Liver (tissue), 3 donors: ENCODE measurements at regions not wholly inside any gene's neighbourhood (a gene's known extent, or its start where the extent isn't known, plus 50 kb on each side); places are given as distances from the start of the nearest gene placed in this dataset.
A peak's percentile ranks its signal among the peaks of the same experiment; 100 is the strongest.
"Not testable (repeated sequence)": the region's sequence is repeated elsewhere in the genome, so short reads cannot be mapped to it uniquely, and the experiment has no call there.

Experiments
- FOXA1 ChIP-seq: IDR thresholded peaks from 2 replicates; pipeline ENCODE4 v1.6.1; 2016; ENCODE audit warnings: antibody characterized with exemption
- GABPA ChIP-seq, 2 donors: IDR thresholded peaks in 1 of 2; conservative IDR thresholded peaks in 1 of 2; 2 replicates each; pipeline ENCODE4 v1.6.1; 2016; ENCODE audit warnings: antibody characterized with exemption in 2 of 2, mild to moderate bottlenecking in 1 of 2, moderate library complexity in 1 of 2
- HNF4A ChIP-seq, 2 donors: conservative IDR thresholded peaks; 2 replicates each; pipeline ENCODE4 v1.6.1; 2016; ENCODE audit warnings: antibody characterized with exemption in 2 of 2, mild to moderate bottlenecking in 2 of 2
- JUND ChIP-seq, 2 donors: IDR thresholded peaks; 2 replicates each; pipeline ENCODE4 v1.6.1; 2016; ENCODE audit warnings: antibody characterized with exemption in 2 of 2
- NR2F2 ChIP-seq: IDR thresholded peaks from 2 replicates; pipeline ENCODE4 v1.6.1; 2016; ENCODE audit warnings: antibody characterized with exemption
- RAD21 ChIP-seq, 2 donors: IDR thresholded peaks; 2 replicates each; pipeline ENCODE4 v1.6.1; 2016; ENCODE audit warnings: antibody characterized with exemption in 2 of 2, mild to moderate bottlenecking in 2 of 2
- SP1 ChIP-seq: IDR thresholded peaks from 2 replicates; pipeline ENCODE4 v1.6.1; 2018; ENCODE audit warnings: antibody characterized with exemption, mild to moderate bottlenecking
- TAF1 ChIP-seq: conservative IDR thresholded peaks from 2 replicates; pipeline ENCODE4 v1.6.1; 2016; ENCODE audit warnings: antibody characterized with exemption, mild to moderate bottlenecking
- YY1 ChIP-seq: IDR thresholded peaks from 2 replicates; pipeline ENCODE4 v1.6.1; 2016; ENCODE audit warnings: antibody characterized with exemption, mild to moderate bottlenecking
- TF ChIP-seq, protein P1 (sequence below): fragments of 150-350 bp; IDR thresholded peaks from 2 replicates; pipeline ENCODE4 v1.5.1; 2017; ENCODE audit warnings: improper control_type of control experiment, low read depth, low read length; ENCODE audit not compliant: missing input control
- TF ChIP-seq, protein P2 (sequence below): IDR thresholded peaks from 2 replicates; pipeline ENCODE4 v1.6.1; 2016; ENCODE audit warnings: antibody characterized with exemption
- TF ChIP-seq, protein P3 (sequence below): IDR thresholded peaks from 2 replicates; pipeline ENCODE4 v1.6.1; 2016; ENCODE audit warnings: antibody characterized with exemption
- TF ChIP-seq, protein P4 (sequence below): IDR thresholded peaks from 2 replicates; pipeline ENCODE4 v1.6.1; 2016; ENCODE audit warnings: antibody characterized with exemption
- TF ChIP-seq, protein P5 (sequence below): IDR thresholded peaks from 2 replicates; pipeline ENCODE4 v1.6.1; 2016; ENCODE audit warnings: antibody characterized with exemption, mild to moderate bottlenecking
- donor health status: healthy.
- donor health status: healthy.

DNA sequence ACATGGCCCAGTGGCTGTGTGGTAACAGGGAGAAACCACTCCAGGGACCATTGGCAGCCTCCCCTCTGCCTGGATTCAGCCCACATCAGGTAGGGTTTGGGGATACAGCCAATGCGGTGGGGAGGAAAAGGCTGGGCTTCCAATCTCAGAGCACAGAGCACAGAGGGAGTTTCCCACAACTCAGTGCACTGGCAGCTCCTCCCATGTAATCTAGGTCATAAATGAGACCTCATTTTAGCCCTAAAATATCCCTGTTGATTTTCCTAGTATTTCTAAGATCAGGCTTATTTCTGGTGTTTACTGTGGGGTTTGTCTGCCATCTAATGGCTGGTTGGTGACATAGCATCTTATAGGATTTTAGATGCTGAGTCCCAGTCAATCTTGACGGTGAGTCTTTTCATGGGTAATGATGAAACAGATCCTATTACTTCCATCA lies 462.8 kb downstream of the RPIA start:
- TF ChIP-seq, protein P1, sequence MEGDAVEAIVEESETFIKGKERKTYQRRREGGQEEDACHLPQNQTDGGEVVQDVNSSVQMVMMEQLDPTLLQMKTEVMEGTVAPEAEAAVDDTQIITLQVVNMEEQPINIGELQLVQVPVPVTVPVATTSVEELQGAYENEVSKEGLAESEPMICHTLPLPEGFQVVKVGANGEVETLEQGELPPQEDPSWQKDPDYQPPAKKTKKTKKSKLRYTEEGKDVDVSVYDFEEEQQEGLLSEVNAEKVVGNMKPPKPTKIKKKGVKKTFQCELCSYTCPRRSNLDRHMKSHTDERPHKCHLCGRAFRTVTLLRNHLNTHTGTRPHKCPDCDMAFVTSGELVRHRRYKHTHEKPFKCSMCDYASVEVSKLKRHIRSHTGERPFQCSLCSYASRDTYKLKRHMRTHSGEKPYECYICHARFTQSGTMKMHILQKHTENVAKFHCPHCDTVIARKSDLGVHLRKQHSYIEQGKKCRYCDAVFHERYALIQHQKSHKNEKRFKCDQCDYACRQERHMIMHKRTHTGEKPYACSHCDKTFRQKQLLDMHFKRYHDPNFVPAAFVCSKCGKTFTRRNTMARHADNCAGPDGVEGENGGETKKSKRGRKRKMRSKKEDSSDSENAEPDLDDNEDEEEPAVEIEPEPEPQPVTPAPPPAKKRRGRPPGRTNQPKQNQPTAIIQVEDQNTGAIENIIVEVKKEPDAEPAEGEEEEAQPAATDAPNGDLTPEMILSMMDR = not testable (repeated sequence)
- TF ChIP-seq HNF4A (conservative IDR thresholded peaks at IDR 0.05); FOXA1; TAF1; SP1; YY1; NR2F2; JUND (IDR thresholded peaks at IDR 0.05); GABPA (IDR thresholded peaks at IDR 0.05 in 1 of 2, conservative IDR thresholded peaks at IDR 0.05 in 1 of 2): not testable (repeated sequence)
- TF ChIP-seq, protein P2, sequence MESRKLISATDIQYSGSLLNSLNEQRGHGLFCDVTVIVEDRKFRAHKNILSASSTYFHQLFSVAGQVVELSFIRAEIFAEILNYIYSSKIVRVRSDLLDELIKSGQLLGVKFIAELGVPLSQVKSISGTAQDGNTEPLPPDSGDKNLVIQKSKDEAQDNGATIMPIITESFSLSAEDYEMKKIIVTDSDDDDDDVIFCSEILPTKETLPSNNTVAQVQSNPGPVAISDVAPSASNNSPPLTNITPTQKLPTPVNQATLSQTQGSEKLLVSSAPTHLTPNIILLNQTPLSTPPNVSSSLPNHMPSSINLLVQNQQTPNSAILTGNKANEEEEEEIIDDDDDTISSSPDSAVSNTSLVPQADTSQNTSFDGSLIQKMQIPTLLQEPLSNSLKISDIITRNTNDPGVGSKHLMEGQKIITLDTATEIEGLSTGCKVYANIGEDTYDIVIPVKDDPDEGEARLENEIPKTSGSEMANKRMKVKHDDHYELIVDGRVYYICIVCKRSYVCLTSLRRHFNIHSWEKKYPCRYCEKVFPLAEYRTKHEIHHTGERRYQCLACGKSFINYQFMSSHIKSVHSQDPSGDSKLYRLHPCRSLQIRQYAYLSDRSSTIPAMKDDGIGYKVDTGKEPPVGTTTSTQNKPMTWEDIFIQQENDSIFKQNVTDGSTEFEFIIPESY = not testable (repeated sequence)
- TF ChIP-seq, protein P3, sequence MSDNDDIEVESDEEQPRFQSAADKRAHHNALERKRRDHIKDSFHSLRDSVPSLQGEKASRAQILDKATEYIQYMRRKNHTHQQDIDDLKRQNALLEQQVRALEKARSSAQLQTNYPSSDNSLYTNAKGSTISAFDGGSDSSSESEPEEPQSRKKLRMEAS = not testable (repeated sequence)
- TF ChIP-seq, protein P4, sequence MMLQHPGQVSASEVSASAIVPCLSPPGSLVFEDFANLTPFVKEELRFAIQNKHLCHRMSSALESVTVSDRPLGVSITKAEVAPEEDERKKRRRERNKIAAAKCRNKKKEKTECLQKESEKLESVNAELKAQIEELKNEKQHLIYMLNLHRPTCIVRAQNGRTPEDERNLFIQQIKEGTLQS = not testable (repeated sequence)
- TF ChIP-seq, protein P5, sequence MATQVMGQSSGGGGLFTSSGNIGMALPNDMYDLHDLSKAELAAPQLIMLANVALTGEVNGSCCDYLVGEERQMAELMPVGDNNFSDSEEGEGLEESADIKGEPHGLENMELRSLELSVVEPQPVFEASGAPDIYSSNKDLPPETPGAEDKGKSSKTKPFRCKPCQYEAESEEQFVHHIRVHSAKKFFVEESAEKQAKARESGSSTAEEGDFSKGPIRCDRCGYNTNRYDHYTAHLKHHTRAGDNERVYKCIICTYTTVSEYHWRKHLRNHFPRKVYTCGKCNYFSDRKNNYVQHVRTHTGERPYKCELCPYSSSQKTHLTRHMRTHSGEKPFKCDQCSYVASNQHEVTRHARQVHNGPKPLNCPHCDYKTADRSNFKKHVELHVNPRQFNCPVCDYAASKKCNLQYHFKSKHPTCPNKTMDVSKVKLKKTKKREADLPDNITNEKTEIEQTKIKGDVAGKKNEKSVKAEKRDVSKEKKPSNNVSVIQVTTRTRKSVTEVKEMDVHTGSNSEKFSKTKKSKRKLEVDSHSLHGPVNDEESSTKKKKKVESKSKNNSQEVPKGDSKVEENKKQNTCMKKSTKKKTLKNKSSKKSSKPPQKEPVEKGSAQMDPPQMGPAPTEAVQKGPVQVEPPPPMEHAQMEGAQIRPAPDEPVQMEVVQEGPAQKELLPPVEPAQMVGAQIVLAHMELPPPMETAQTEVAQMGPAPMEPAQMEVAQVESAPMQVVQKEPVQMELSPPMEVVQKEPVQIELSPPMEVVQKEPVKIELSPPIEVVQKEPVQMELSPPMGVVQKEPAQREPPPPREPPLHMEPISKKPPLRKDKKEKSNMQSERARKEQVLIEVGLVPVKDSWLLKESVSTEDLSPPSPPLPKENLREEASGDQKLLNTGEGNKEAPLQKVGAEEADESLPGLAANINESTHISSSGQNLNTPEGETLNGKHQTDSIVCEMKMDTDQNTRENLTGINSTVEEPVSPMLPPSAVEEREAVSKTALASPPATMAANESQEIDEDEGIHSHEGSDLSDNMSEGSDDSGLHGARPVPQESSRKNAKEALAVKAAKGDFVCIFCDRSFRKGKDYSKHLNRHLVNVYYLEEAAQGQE = not testable (repeated sequence)
- TF ChIP-seq RAD21 (IDR thresholded peaks at IDR 0.05) = peak in 1 of 2 donors; percentile 13
